HepG2 (cell line): ENCODE measurements at regions not wholly inside any gene's neighbourhood (a gene's known extent, or its start where the extent isn't known, plus 50 kb on each side); places are given as distances from the start of the nearest gene placed in this dataset.

Experiments used
- ATAC-seq: fragments of 200-7000 bp; cut with Tn5 transposase; 3 replicates; pipeline ENCODE4 v1.9.1; 2020; ENCODE audit warnings: mild to moderate bottlenecking, moderate library complexity
- BruUV-seq: library from RNA; stranded (reverse); fragments of 400-500 nt; replicated peaks from 2 replicates; lab custom pipeline; 2021; lab: Mats Ljungman, UMichigan
- CTCF ChIA-PET: fragments of 300-600 bp; formaldehyde crosslinking; extraction: SDS; loops from one replicate; lab custom pipeline; 2021; ENCODE audit warnings: low total read pairs, inconsistent platforms, low intra/inter-chr PET ratio; lab: Yijun Ruan, JAX
- POLR2A ChIA-PET: fragments of 350-600 bp; sonication (Branson Sonifier 250); formaldehyde crosslinking; loops from one replicate; lab custom pipeline; 2020; ENCODE audit warnings: antibody characterized with exemption, inconsistent platforms; lab: Yijun Ruan, JAX
- DNase-seq: peaks from one replicate; pipeline ENCODE4 v3.0.0-alpha.2; 2015; ENCODE audit warnings: low spot score
- FAIRE-seq: peaks from 3 replicates; lab custom pipeline; 2011; peaks lifted over from hg19 to GRCh38; lab: Jason Lieb, UNC
- H2AFZ ChIP-seq: one replicate; pipeline ENCODE4 v1.6.1; 2011; ENCODE audit warnings: low read length, inconsistent platforms
- H3K27ac ChIP-seq: fragments of 300-600 bp; 3 replicates; pipeline ENCODE4 v1.8.0; 2011; ENCODE audit warnings: mixed run types, mild to moderate bottlenecking, mixed read lengths, low read length, inconsistent platforms; ENCODE audit not compliant: insufficient read depth; ENCODE audit errors: extremely low read length
- H3K27me3 ChIP-seq, 2 experiments: fragments of 200-600 bp in 1 of 2; 2 replicates in 1 of 2; 3 replicates in 1 of 2; pipeline versions ENCODE4 v1.6.0 to v1.8.0; 2011; ENCODE audit warnings: low read length in 2 of 2, mild to moderate bottlenecking in 2 of 2, moderate library complexity in 2 of 2, inconsistent platforms in 1 of 2; ENCODE audit not compliant: insufficient read depth in 2 of 2, control insufficient read depth in 1 of 2
- H3K36me3 ChIP-seq, 2 experiments: fragments of 200-600 bp in 1 of 2; replicated peaks in 1 of 2; 2 replicates in 1 of 2; 3 replicates in 1 of 2; pipeline versions ENCODE4 v1.5.1 to v1.8.0; 2011; ENCODE audit warnings: low read length in 2 of 2, inconsistent platforms in 1 of 2; ENCODE audit not compliant: insufficient read depth in 2 of 2, control insufficient read depth in 1 of 2
- H3K4me1 ChIP-seq: 2 replicates; pipeline ENCODE4 v1.5.1; 2012; ENCODE audit warnings: low read length, inconsistent platforms; ENCODE audit not compliant: insufficient read depth
- H3K4me2 ChIP-seq: 2 replicates; pipeline ENCODE4 v1.6.0; 2011; ENCODE audit warnings: low read depth, low read length, inconsistent platforms
- H3K4me3 ChIP-seq, 3 experiments: fragments of 200-600 bp in 1 of 3; sonication (generic), shearing (Covaris generic) in 1 of 3; replicated peaks in 1 of 3; 2 replicates each; pipeline ENCODE4 v1.5.1; 2011 to 2016; ENCODE audit warnings: low read length in 3 of 3, inconsistent platforms in 2 of 3, low read depth in 2 of 3, mild to moderate bottlenecking in 2 of 3, control low read depth in 1 of 3, mixed read lengths in 1 of 3; ENCODE audit not compliant: insufficient read depth in 1 of 3
- H3K79me2 ChIP-seq: one replicate; pipeline ENCODE4 v1.6.1; 2011; ENCODE audit warnings: low read length, inconsistent platforms; ENCODE audit not compliant: insufficient read depth
- H3K9ac ChIP-seq: 2 replicates; pipeline ENCODE4 v1.6.0; 2011; ENCODE audit warnings: mild to moderate bottlenecking, low read depth, low read length, inconsistent platforms; ENCODE audit not compliant: insufficient read depth
- H3K9me3 ChIP-seq: 2 replicates; pipeline ENCODE4 v1.5.1; 2012; ENCODE audit warnings: mild to moderate bottlenecking, low read length
- H4K20me1 ChIP-seq: 2 replicates; pipeline ENCODE4 v1.6.0; 2011; ENCODE audit warnings: inconsistent platforms, mild to moderate bottlenecking, low read length, moderate library complexity; ENCODE audit not compliant: insufficient read depth
- ATM ChIP-seq: fragments of 450-650 bp; IDR thresholded peaks from 2 replicates; pipeline ENCODE4 v1.7.1; 2017; ENCODE audit warnings: mild to moderate bottlenecking, borderline replicate concordance
- CC2D1A ChIP-seq: sonication (generic); formaldehyde crosslinking; IDR thresholded peaks from 2 replicates; pipeline ENCODE4 v1.8.1; 2023; ENCODE audit warnings: mild to moderate bottlenecking, missing genetic modification reagents
- FOXK2 ChIP-seq: fragments of 450-650 bp; IDR thresholded peaks from 2 replicates; pipeline ENCODE4 v1.6.1; 2016
- ISL2 ChIP-seq: sonication (generic); formaldehyde crosslinking; IDR thresholded peaks from 2 replicates; pipeline ENCODE4 v1.5.0; 2020; ENCODE audit warnings: missing genetic modification reagents
- JDP2 ChIP-seq: sonication (generic); formaldehyde crosslinking; IDR thresholded peaks from 2 replicates; pipeline ENCODE4 v1.8.1; 2022; ENCODE audit warnings: missing genetic modification reagents, borderline replicate concordance
- KLF9 ChIP-seq: IDR thresholded peaks from 2 replicates; pipeline ENCODE4 v1.6.1; 2016; ENCODE audit warnings: low read depth
- PBX2 ChIP-seq: IDR thresholded peaks from 2 replicates; pipeline ENCODE4 v1.6.1; 2016; ENCODE audit warnings: control low read depth
- RNF2 ChIP-seq: fragments of 450-650 bp; conservative IDR thresholded peaks from 2 replicates; pipeline ENCODE4 v1.6.1; 2016; ENCODE audit warnings: low read depth
- RORA ChIP-seq: sonication (generic); formaldehyde crosslinking; IDR thresholded peaks from 2 replicates; pipeline ENCODE4 v1.5.0; 2020; ENCODE audit warnings: mild to moderate bottlenecking, missing genetic modification reagents, moderate library complexity
- SIN3A ChIP-seq: IDR thresholded peaks from 2 replicates; pipeline ENCODE4 v1.6.1; 2011; ENCODE audit warnings: low read depth, mild to moderate bottlenecking, control low read depth, low read length, borderline replicate concordance
- SRY ChIP-seq: sonication (generic); formaldehyde crosslinking; IDR thresholded peaks from 2 replicates; pipeline ENCODE4 v1.8.0; 2022; ENCODE audit warnings: mild to moderate bottlenecking, missing genetic modification reagents
- TEAD3 ChIP-seq: optimal IDR thresholded peaks from 2 replicates; pipeline ENCODE3; 2016; ENCODE audit warnings: borderline replicate concordance
- THRA ChIP-seq: sonication (generic); formaldehyde crosslinking; IDR thresholded peaks from 2 replicates; pipeline ENCODE4 v1.4.0; 2020; ENCODE audit warnings: missing genetic modification reagents, borderline replicate concordance
- TRIM24 ChIP-seq: sonication (generic); formaldehyde crosslinking; IDR thresholded peaks from 2 replicates; pipeline ENCODE4 v1.8.0; 2022; ENCODE audit warnings: mild to moderate bottlenecking, missing genetic modification reagents
- XBP1 ChIP-seq: sonication (generic); formaldehyde crosslinking; IDR thresholded peaks from 2 replicates; pipeline ENCODE4 v1.5.0; 2020; ENCODE audit warnings: missing genetic modification reagents
- YEATS4 ChIP-seq: sonication (generic); formaldehyde crosslinking; IDR thresholded peaks from 2 replicates; pipeline ENCODE4 v1.4.0; 2020; ENCODE audit warnings: missing genetic modification reagents, borderline replicate concordance
- ZBTB1 ChIP-seq: sonication (generic); formaldehyde crosslinking; IDR thresholded peaks from 2 replicates; pipeline ENCODE4 v1.4.0; 2020; ENCODE audit warnings: missing genetic modification reagents, borderline replicate concordance
- ZGPAT ChIP-seq: IDR thresholded peaks from 2 replicates; pipeline ENCODE4 v1.6.1; 2016; ENCODE audit warnings: mild to moderate bottlenecking
- ZNF225 ChIP-seq: sonication (generic); formaldehyde crosslinking; IDR thresholded peaks from 2 replicates; pipeline ENCODE4 v1.4.0; 2020; ENCODE audit warnings: mild to moderate bottlenecking, missing genetic modification reagents
- ZNF317 ChIP-seq: sonication (generic); formaldehyde crosslinking; IDR thresholded peaks from 2 replicates; pipeline ENCODE4 v1.5.0; 2020; ENCODE audit warnings: mild to moderate bottlenecking, missing genetic modification reagents
- ZNF326 ChIP-seq: sonication (generic); formaldehyde crosslinking; IDR thresholded peaks from 2 replicates; pipeline ENCODE4 v1.4.0; 2020; ENCODE audit warnings: missing genetic modification reagents, borderline replicate concordance
- WGBS: methylation state at CpG from one replicate; pipeline ENCODE4 v1.1.6; 2017; ENCODE audit warnings: low lambda C conversion rate; 5-methylcytosine and 5-hydroxymethylcytosine counted together
- in situ Hi-C: cut with HindIII; loops from 2 replicates; pipeline ENCODE4 v1.10.0; 2017; ENCODE audit warnings: low pct_unique_long_range_greater_than_20kb; ENCODE audit not compliant: extremely low pct_ligation_motif_present
- intact Hi-C: fragments of 100-400 bp; cut with micrococcal nuclease; formaldehyde crosslinking; loops from one replicate; pipeline ENCODE4 v1.10.0; 2022; ENCODE audit not compliant: unreplicated experiment

GRCh38 chr4:98745366-98745765 is 87.0 kb upstream of the TSPAN5 start (continued):
- TF ChIP-seq ZGPAT (CRISPR knock-in tag) (no peak), ZBTB1 (no peak), KLF9 (no peak), ATM (no peak)
- TF ChIP-seq, all 625 proteins: peak for 3

- Histone ChIP-seq H3K27me3 (no peaks in the 10 kb centered on the region), H3K9ac (no peak overlapping the region), H3K4me3 (no peak overlapping the region), H4K20me1 (no peaks in the 10 kb centered on the region), H3K79me2 (no peaks in the 10 kb centered on the region), H3K27ac (no peak overlapping the region), H3K9me3 (no peaks in the 10 kb centered on the region), H3K4me2 (no peak overlapping the region), H2AFZ (no peak overlapping the region), H3K36me3 (no peaks in the 10 kb centered on the region), H3K4me1 (no peaks in the 10 kb centered on the region)
- TF ChIP-seq RNF2 (no peak), ZNF225 (CRISPR knock-in tag) (no peak), TEAD3 (no peak), ISL2 (no peak), ZNF317 (CRISPR knock-in tag) (no peak), RORA (no peak), PBX2 (CRISPR knock-in tag) (no peak), SIN3A (no peak), YEATS4 (CRISPR knock-in tag) (no peak), TRIM24 (CRISPR knock-in tag) (no peak), XBP1 (no peak), SRY (CRISPR knock-in tag) (no peak), THRA (CRISPR knock-in tag) (no peak), FOXK2 (no peak), CC2D1A (CRISPR knock-in tag) (no peak), ZNF326 (CRISPR knock-in tag) (no peak), JDP2 (CRISPR knock-in tag) (no peak)
- ChIA-PET POLR2A (no interaction called here), CTCF (no interaction called here)
- DNase-seq (no peak), FAIRE-seq (no peak), ATAC-seq (no peak)
- WGBS: 76% methylated on average over 4 of the region's 4 CpGs
- no TSS peak for BruUV-seq
- intact Hi-C loops: loop anchor here (1.0 to 10.0 kb wide), 2 partner anchors 90 to 719 kb away; no protein-coding TSS in a partner anchor
- in situ Hi-C loops: no loop called here
Observed at GRCh38 chr4:98744372-98745150, 86.2 kb upstream of the TSPAN5 start.
